CD4-positive, alpha-beta T cell treated with Interleukin-4 for 1 hour (primary cell): ENCODE measurements at regions not wholly inside any gene's neighbourhood (a gene's known extent, or its start where the extent isn't known, plus 50 kb on each side); places are given as distances from the start of the nearest gene placed in this dataset.
"Not testable (repeated sequence)": the region's sequence is repeated elsewhere in the genome, so short reads cannot be mapped to it uniquely, and the experiment has no call there.

Experiments
- DNase-seq, 2 donors: peaks; one replicate each; pipeline ENCODE4 v3.0.0-alpha.2; 2020 to 2022

- no peak for DNase-seq
Observed at GRCh38 chr7:41578700-41579099, 124.2 kb downstream of the INHBA start.

GRCh38 chr7:41576166-41576565 lies 126.7 kb downstream of the INHBA start:
- no peak for DNase-seq

GRCh38 chr7:41574377-41574776 lies 128.5 kb downstream of the INHBA start:
- no peak for DNase-seq

GRCh38 chr7:41573862-41574261 lies 129.0 kb downstream of the INHBA start:
- DNase-seq: no peak

- DNase-seq: no peak
Observed at GRCh38 chr7:41573443-41573842, 129.4 kb downstream of the INHBA start.

GRCh38 chr7:41573015-41573414 lies 129.9 kb downstream of the INHBA start:
- no peak for DNase-seq

GRCh38 chr7:41571573-41571972 lies 131.3 kb downstream of the INHBA start:
- DNase-seq: no peak

GRCh38 chr7:41570766-41571165 lies 132.1 kb downstream of the INHBA start:
- no peak for DNase-seq

GRCh38 chr7:41568135-41568534 lies 134.8 kb downstream of the INHBA start:
- no peak for DNase-seq

GRCh38 chr7:41567731-41568114 lies 135.2 kb downstream of the INHBA start:
- no peak for DNase-seq

GRCh38 chr7:41567031-41567730 lies 135.7 kb downstream of the INHBA start:
- DNase-seq: no peak

- no peak for DNase-seq
Observed at GRCh38 chr7:41566581-41566980, 136.3 kb downstream of the INHBA start.

- DNase-seq: no peak
Observed at GRCh38 chr7:41565655-41566054, 137.2 kb downstream of the INHBA start.

- no peak for DNase-seq
Observed at GRCh38 chr7:41559426-41559825, 143.5 kb downstream of the INHBA start.

- no peak for DNase-seq
Observed at GRCh38 chr7:41554481-41554880, 148.4 kb downstream of the INHBA start.

- not testable (repeated sequence) for DNase-seq
Observed at GRCh38 chr7:41550046-41550445, 152.8 kb downstream of the INHBA start.

GRCh38 chr7:41544241-41544640 lies 158.6 kb downstream of the INHBA start:
- no peak for DNase-seq

GRCh38 chr7:41540601-41541000 lies 162.3 kb downstream of the INHBA start:
- DNase-seq: no peak

- DNase-seq: no peak
Observed at GRCh38 chr7:41538810-41539724, 163.8 kb downstream of the INHBA start.

- DNase-seq: no peak
Observed at GRCh38 chr7:41536873-41537665, 165.8 kb downstream of the INHBA start.

- DNase-seq: no peak
Observed at GRCh38 chr7:41536122-41536872, 166.6 kb downstream of the INHBA start.

- DNase-seq: no peak
Observed at GRCh38 chr7:41529831-41530230, 173.1 kb downstream of the INHBA start.

- DNase-seq: no peak
Observed at GRCh38 chr7:41524876-41525275, 178.0 kb downstream of the INHBA start.
